GF-D8 (cell line): ENCODE measurements at regions not wholly inside any gene's neighbourhood (a gene's known extent, or its start where the extent isn't known, plus 50 kb on each side); places are given as distances from the start of the nearest gene placed in this dataset.

Experiments
- DNase-seq: peaks from one replicate; lab custom pipeline; 2025; lab: John Stamatoyannopoulos, UW

DNA sequence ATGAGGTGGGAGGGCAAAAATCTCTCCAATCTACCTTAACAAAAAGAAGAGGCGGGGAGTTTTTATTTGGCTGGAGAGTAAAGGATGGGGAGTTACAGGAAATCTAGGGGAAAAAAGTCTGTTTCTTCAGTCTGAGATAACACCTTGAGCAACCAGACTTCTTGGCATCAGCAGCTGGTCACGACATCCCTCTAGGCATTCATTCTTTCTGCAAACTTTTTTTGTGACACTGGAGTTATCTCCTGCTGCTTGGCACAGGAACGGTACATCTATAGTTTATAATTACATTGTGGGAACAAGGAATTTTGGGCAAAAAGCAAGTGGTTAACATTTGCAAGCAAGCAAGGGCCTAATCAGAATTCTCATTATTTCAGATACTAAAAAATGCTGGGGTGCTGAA is 50.6 kb upstream of the IFNGR1 start:
- no peak for DNase-seq

- no peak for DNase-seq
These were observed 50.2 kb upstream of the IFNGR1 start for GRCh38 chr6:137269347-137269746.
